Suprapubic skin (tissue), 4 donors: ENCODE measurements at regions not wholly inside any gene's neighbourhood (a gene's known extent, or its start where the extent isn't known, plus 50 kb on each side); places are given as distances from the start of the nearest gene placed in this dataset.

ENCODE experiments used
- DNase-seq, 2 donors: peaks; one replicate each; pipeline ENCODE4 v3.0.0-alpha.2; 2019; ENCODE audit warnings: low spot score in 2 of 2
- H3K27ac ChIP-seq: fragments of 200-600 bp; sonication (generic); one replicate; pipeline ENCODE4 v1.5.1; 2019
- H3K27me3 ChIP-seq: fragments of 200-600 bp; sonication (generic); one replicate; pipeline ENCODE4 v1.5.1; 2019
- H3K36me3 ChIP-seq: fragments of 200-600 bp; sonication (generic); one replicate; pipeline ENCODE4 v1.5.1; 2019
- H3K4me1 ChIP-seq: fragments of 200-600 bp; sonication (generic); one replicate; pipeline ENCODE4 v1.5.1; 2019
- H3K4me3 ChIP-seq: fragments of 200-600 bp; sonication (generic); one replicate; pipeline ENCODE4 v1.5.1; 2019; ENCODE audit warnings: mild to moderate bottlenecking
- H3K9me3 ChIP-seq: fragments of 200-600 bp; sonication (generic); one replicate; pipeline ENCODE4 v1.5.1; 2019
- EP300 ChIP-seq: sonication (generic); formaldehyde crosslinking; IDR thresholded peaks from one replicate; pipeline ENCODE4 v1.6.1; 2017; ENCODE audit warnings: antibody characterized with exemption
- POLR2A ChIP-seq, 2 donors: fragments of 450-650 bp; IDR thresholded peaks; one replicate each; pipeline ENCODE4 v1.6.1; 2017; ENCODE audit warnings: antibody characterized with exemption in 2 of 2, mild to moderate bottlenecking in 2 of 2, moderate library complexity in 2 of 2
- POLR2AphosphoS5 ChIP-seq, 3 donors: sonication (generic); formaldehyde crosslinking; IDR thresholded peaks; one replicate each; pipeline ENCODE4 v1.6.1; 2017; ENCODE audit warnings: antibody characterized with exemption in 3 of 3
- WGBS: methylation state at CpG from one replicate; pipeline ENCODE4 v1.1.5; 2018; 5-methylcytosine and 5-hydroxymethylcytosine counted together
- TF ChIP-seq, protein P1 (sequence below), 2 donors: fragments of 200-600 bp in 1 of 2; fragments of 450-650 bp in 1 of 2; sonication (generic) in 1 of 2; IDR thresholded peaks; one replicate each; pipeline ENCODE4 v1.5.1; 2016 to 2019; ENCODE audit warnings: antibody characterized with exemption in 2 of 2, mild to moderate bottlenecking in 1 of 2, moderate library complexity in 1 of 2

DNA sequence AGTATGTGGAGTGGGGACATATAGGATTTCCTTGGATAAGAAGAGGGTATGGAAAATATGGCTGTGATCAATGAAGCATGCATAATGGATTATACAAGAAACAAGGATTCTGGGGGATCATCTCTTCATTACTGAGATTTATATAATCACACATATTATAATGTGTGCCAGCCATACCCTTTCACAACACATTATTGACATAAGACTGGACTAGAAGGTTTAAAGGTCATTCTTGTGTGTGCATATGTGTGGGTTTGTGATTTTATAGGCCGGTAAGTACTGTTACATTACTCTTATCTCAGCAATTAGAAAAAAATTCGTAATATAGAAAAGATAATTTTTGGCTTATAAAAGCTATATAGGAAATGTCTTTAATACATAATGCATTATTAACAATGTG is 62.2 kb upstream of the DCC start:
- H3K9me3 ChIP-seq: no peaks in the 10 kb centered on the region
- H3K36me3 ChIP-seq: no peaks in the 10 kb centered on the region
- 82% methylated on average over 2 of the region's 2 CpGs for WGBS
- no peak overlapping the region for H3K27ac ChIP-seq
- DNase-seq: no peak
- no peaks in the 10 kb centered on the region for H3K4me1 ChIP-seq
- no peak for TF ChIP-seq POLR2AphosphoS5 (IDR thresholded peaks at IDR 0.05)
- TF ChIP-seq EP300: no peak
- no peak for TF ChIP-seq POLR2A (IDR thresholded peaks at IDR 0.05)
- no peaks in the 10 kb centered on the region for H3K27me3 ChIP-seq
- H3K4me3 ChIP-seq: no peak overlapping the region

- TF ChIP-seq EP300: no peak
- TF ChIP-seq, protein P1, sequence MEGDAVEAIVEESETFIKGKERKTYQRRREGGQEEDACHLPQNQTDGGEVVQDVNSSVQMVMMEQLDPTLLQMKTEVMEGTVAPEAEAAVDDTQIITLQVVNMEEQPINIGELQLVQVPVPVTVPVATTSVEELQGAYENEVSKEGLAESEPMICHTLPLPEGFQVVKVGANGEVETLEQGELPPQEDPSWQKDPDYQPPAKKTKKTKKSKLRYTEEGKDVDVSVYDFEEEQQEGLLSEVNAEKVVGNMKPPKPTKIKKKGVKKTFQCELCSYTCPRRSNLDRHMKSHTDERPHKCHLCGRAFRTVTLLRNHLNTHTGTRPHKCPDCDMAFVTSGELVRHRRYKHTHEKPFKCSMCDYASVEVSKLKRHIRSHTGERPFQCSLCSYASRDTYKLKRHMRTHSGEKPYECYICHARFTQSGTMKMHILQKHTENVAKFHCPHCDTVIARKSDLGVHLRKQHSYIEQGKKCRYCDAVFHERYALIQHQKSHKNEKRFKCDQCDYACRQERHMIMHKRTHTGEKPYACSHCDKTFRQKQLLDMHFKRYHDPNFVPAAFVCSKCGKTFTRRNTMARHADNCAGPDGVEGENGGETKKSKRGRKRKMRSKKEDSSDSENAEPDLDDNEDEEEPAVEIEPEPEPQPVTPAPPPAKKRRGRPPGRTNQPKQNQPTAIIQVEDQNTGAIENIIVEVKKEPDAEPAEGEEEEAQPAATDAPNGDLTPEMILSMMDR (IDR thresholded peaks at IDR 0.05): no peak
- TF ChIP-seq POLR2A (IDR thresholded peaks at IDR 0.05): no peak
- no peak for TF ChIP-seq POLR2AphosphoS5 (IDR thresholded peaks at IDR 0.05)
- no peaks in the 10 kb centered on the region for H3K36me3 ChIP-seq
- no peak overlapping the region for H3K4me3 ChIP-seq
- H3K9me3 ChIP-seq: no peaks in the 10 kb centered on the region
- H3K4me1 ChIP-seq: no peaks in the 10 kb centered on the region
- WGBS: 48% methylated on average over 2 of the region's 2 CpGs
- H3K27ac ChIP-seq: no peak overlapping the region
- no peaks in the 10 kb centered on the region for H3K27me3 ChIP-seq
- no peak for DNase-seq
These were observed 61.8 kb upstream of the DCC start for GRCh38 chr18:52278191-52278590.

- TF ChIP-seq POLR2AphosphoS5 (IDR thresholded peaks at IDR 0.05) (no peak), EP300 (no peak), POLR2A (IDR thresholded peaks at IDR 0.05) (no peak)
- TF ChIP-seq, protein P1 (IDR thresholded peaks at IDR 0.05): no peak
- no peak overlapping the region for H3K27ac ChIP-seq
- H3K4me1 ChIP-seq: no peaks in the 10 kb centered on the region
- H3K27me3 ChIP-seq: no peaks in the 10 kb centered on the region
- no peaks in the 10 kb centered on the region for H3K9me3 ChIP-seq
- no peaks in the 10 kb centered on the region for H3K36me3 ChIP-seq
- DNase-seq: no peak
- no peak overlapping the region for H3K4me3 ChIP-seq
- WGBS: 90% methylated on average over 2 of the region's 2 CpGs
These were observed 59.3 kb upstream of the DCC start for GRCh38 chr18:52280702-52281101.

- Histone ChIP-seq H3K4me3 (no peak overlapping the region), H3K27ac (no peak overlapping the region), H3K27me3 (no peaks in the 10 kb centered on the region), H3K9me3 (no peaks in the 10 kb centered on the region), H3K4me1 (no peaks in the 10 kb centered on the region), H3K36me3 (no peaks in the 10 kb centered on the region)
- 75% methylated on average over 1 of the region's 1 CpG for WGBS
- TF ChIP-seq POLR2AphosphoS5 (IDR thresholded peaks at IDR 0.05) (no peak), EP300 (no peak), POLR2A (IDR thresholded peaks at IDR 0.05) (no peak)
- TF ChIP-seq, protein P1 (IDR thresholded peaks at IDR 0.05): no peak
- DNase-seq: no peak
These were observed 56.1 kb upstream of the DCC start for GRCh38 chr18:52283927-52284326.

- TF ChIP-seq, protein P1 (IDR thresholded peaks at IDR 0.05): no peak
- TF ChIP-seq EP300 (no peak), POLR2AphosphoS5 (IDR thresholded peaks at IDR 0.05) (no peak)
- no peak for DNase-seq
- Histone ChIP-seq H3K4me3 (no peak overlapping the region), H3K36me3 (no peaks in the 10 kb centered on the region), H3K27ac (no peak overlapping the region), H3K27me3 (no peaks in the 10 kb centered on the region), H3K9me3 (no peaks in the 10 kb centered on the region), H3K4me1 (no peaks in the 10 kb centered on the region)
- WGBS: 51% methylated on average over 6 of the region's 6 CpGs
These were observed 53.3 kb upstream of the DCC start for GRCh38 chr18:52286675-52287074.

GRCh38 chr18:52287151-52287550 is 52.8 kb upstream of the DCC start:
- H3K4me1 ChIP-seq: no peaks in the 10 kb centered on the region
- no peaks in the 10 kb centered on the region for H3K36me3 ChIP-seq
- TF ChIP-seq POLR2A (IDR thresholded peaks at IDR 0.05) (no peak), EP300 (no peak), POLR2AphosphoS5 (IDR thresholded peaks at IDR 0.05) (no peak)
- TF ChIP-seq, protein P1 (IDR thresholded peaks at IDR 0.05): no peak
- no peaks in the 10 kb centered on the region for H3K27me3 ChIP-seq
- WGBS: 14% methylated on average over 1 of the region's 1 CpG
- no peak overlapping the region for H3K4me3 ChIP-seq
- no peak overlapping the region for H3K27ac ChIP-seq
- DNase-seq: no peak
- no peaks in the 10 kb centered on the region for H3K9me3 ChIP-seq
